Stimulated activated naive B cell treated with anti-CD40 and anti-IgM and Interleukin-4, amounts not matched to agents 10 μg/mL and 1 μg/mL and 100 μg/mL, for 72 hours (primary cell): ENCODE measurements at regions not wholly inside any gene's neighbourhood (a gene's known extent, or its start where the extent isn't known, plus 50 kb on each side); places are given as distances from the start of the nearest gene placed in this dataset.

Source experiments
- ATAC-seq, 2 donors: fragments of 150-1000 bp; cut with Tn5 transposase; replicated peaks; 2 replicates each; pipeline ENCODE4 v1.10.0; 2021; ENCODE audit warnings: moderate library complexity in 1 of 2
- DNase-seq: peaks from one replicate; pipeline ENCODE4 v3.0.0; 2021
- H3K27ac Mint-ChIP-seq: one replicate; pipeline ENCODE4 v1.8.0; 2022; ENCODE audit warnings: mild to moderate bottlenecking, mixed read lengths
- H3K27me3 Mint-ChIP-seq, 2 donors: one replicate each; pipeline ENCODE4 v1.8.0; 2022; ENCODE audit warnings: mixed read lengths in 2 of 2
- H3K36me3 Mint-ChIP-seq, 2 donors: one replicate each; pipeline ENCODE4 v1.8.0; 2022; ENCODE audit warnings: mixed read lengths in 2 of 2, mild to moderate bottlenecking in 1 of 2
- H3K4me1 Mint-ChIP-seq, 2 donors: one replicate each; pipeline ENCODE4 v1.8.0; 2022; ENCODE audit warnings: mixed read lengths in 2 of 2, mild to moderate bottlenecking in 1 of 2
- H3K4me3 Mint-ChIP-seq, 2 donors: one replicate each; pipeline ENCODE4 v1.8.0; 2022; ENCODE audit warnings: mild to moderate bottlenecking in 2 of 2, mixed read lengths in 2 of 2, moderate library complexity in 1 of 2
- H3K9me3 Mint-ChIP-seq, 2 donors: one replicate each; pipeline ENCODE4 v1.8.0; 2022; ENCODE audit warnings: mixed read lengths in 2 of 2, mild to moderate bottlenecking in 1 of 2

GRCh38 chr6:106035655-106036054 lies 50.5 kb upstream of the PRDM1 start:
- H3K27ac Mint-ChIP-seq = no peak overlapping the region
- DNase-seq (no peak), ATAC-seq (no peak)
- peaks cover 10 to 19% of the 10 kb centered on the region in 2 donors for H3K36me3 Mint-ChIP-seq
- peaks cover 13% of the 10 kb centered on the region in 2 donors for H3K9me3 Mint-ChIP-seq
- H3K27me3 Mint-ChIP-seq = peaks cover 0 to 5% of the 10 kb centered on the region in 2 donors
- no peak overlapping the region for H3K4me3 Mint-ChIP-seq
- no peaks in the 10 kb centered on the region for H3K4me1 Mint-ChIP-seq

- Mint-ChIP-seq H3K27me3 (peaks cover 0 to 5% of the 10 kb centered on the region in 2 donors), H3K36me3 (peaks cover 10 to 19% of the 10 kb centered on the region in 2 donors), H3K27ac (no peak overlapping the region), H3K9me3 (peaks cover 13% of the 10 kb centered on the region in 2 donors), H3K4me1 (no peaks in the 10 kb centered on the region), H3K4me3 (no peak overlapping the region)
- no peak for ATAC-seq
- DNase-seq = no peak
Measured at GRCh38 chr6:106033806-106034205, 52.3 kb upstream of the PRDM1 start.

DNA sequence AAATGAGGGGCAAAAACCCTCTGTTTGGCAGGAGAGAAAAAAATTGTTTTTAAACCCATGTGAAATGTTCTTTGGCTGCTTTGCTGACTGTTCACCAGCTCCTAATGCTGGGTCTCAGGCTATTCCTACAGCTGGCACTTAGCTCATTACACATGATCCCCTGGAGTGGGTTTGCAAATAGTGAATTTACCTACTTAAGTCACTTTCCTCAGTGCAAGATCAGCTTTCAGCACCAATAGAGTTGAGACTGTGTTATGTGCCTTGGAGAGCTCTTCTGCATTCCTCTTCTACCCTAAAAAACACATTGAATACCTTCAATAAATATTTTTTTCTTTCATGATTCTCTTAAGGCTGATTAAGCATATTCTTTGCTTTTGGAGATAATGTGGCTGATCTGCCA lies 58.4 kb upstream of the PRDM1 start:
- ATAC-seq (no peak), DNase-seq (no peak)
- H3K4me1 Mint-ChIP-seq = peaks cover 8 to 10% of the 10 kb centered on the region in 2 donors
- H3K27ac Mint-ChIP-seq = no peak overlapping the region
- no peaks in the 10 kb centered on the region for H3K36me3 Mint-ChIP-seq
- no peaks in the 10 kb centered on the region for H3K9me3 Mint-ChIP-seq
- no peak overlapping the region for H3K4me3 Mint-ChIP-seq
- peaks cover 18 to 24% of the 10 kb centered on the region in 2 donors for H3K27me3 Mint-ChIP-seq

DNA sequence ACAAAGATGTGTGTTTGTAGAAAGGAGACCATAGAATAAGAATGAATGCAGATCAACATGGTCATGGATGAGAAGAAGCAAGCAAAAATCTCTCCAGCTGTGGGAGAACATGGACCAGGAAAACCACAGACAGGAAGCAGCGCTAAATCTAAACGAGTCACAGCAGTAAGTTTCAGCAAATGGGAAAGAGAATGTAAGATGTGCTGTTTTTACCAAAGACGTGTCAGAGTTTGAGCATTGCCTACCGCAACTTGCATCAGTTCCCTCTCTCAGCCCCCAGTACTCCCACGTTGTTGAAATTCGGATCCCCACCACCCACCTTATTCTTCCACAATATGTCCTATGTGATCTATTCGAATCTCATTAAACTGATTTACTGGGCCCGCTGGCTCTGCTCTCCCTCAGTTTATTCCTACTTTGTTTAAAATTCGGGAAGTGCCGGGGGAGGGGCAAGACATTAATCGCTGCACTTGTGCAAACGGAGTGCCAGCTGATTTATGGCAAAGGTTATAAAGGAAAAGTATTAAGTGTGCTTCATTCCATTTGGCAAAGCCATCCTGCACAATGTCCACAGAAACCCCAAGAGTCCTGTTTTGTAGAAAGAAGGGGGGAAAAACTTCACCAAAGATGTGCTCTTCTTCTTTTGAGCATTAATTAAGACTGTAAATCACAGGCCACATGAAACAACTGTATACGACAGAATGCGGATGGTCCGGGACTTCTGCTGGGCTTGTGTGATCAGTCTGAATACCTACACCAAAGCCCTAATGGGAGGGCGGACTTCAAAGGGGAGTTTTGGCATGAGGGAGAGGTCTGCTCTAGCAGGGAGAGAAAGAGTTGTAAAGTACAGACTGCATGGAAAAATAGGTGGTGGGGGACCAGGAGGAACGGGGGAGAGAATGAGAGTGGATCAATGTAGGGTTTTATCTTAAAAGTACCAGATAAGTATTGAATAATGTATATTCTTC lies 59.1 kb upstream of the PRDM1 start:
- no peaks in the 10 kb centered on the region for H3K36me3 Mint-ChIP-seq

DNA sequence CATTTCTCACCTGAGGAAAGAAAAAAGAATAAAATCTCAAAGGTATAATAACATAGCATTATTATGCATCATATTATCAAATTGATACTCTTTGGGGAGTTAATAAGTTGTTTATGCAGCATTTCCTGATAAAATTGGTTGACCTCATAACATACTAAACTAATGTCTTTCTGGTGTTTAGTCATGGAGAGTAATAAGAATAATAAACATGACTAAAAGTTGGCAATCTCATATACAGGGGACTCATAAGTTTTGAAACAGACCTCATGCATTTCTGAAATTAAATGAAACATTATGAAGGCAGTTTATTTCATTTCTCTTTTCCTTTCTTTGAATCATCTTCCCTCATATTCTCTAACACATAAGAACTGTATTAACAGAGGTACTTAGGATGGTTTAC lies 60.5 kb upstream of the PRDM1 start:
- peaks cover 8 to 10% of the 10 kb centered on the region in 2 donors for H3K4me1 Mint-ChIP-seq
- no peak for ATAC-seq
- no peak for DNase-seq

More for the DNA sequence above, 59.1 kb upstream of the PRDM1 start:
- Mint-ChIP-seq H3K4me1 (peaks cover 8 to 10% of the 10 kb centered on the region in 2 donors), H3K27ac (no peak overlapping the region), H3K27me3 (peaks cover 18 to 25% of the 10 kb centered on the region in 2 donors), H3K4me3 (no peak overlapping the region), H3K9me3 (no peaks in the 10 kb centered on the region)
- ATAC-seq (peak; percentile 38 to 44), DNase-seq (no peak)

GRCh38 chr6:106022801-106023200 lies 63.3 kb upstream of the PRDM1 start:
- no peak for ATAC-seq
- Mint-ChIP-seq H3K4me1 (peaks cover 8 to 10% of the 10 kb centered on the region in 2 donors), H3K4me3 (no peak overlapping the region), H3K27me3 (peaks cover 14 to 16% of the 10 kb centered on the region in 2 donors), H3K9me3 (no peaks in the 10 kb centered on the region), H3K27ac (no peak overlapping the region), H3K36me3 (no peaks in the 10 kb centered on the region)
- no peak for DNase-seq

More for the DNA sequence above, 60.5 kb upstream of the PRDM1 start:
- no peak overlapping the region for H3K27ac Mint-ChIP-seq
- peaks cover 18 to 19% of the 10 kb centered on the region in 2 donors for H3K27me3 Mint-ChIP-seq
- H3K36me3 Mint-ChIP-seq = no peaks in the 10 kb centered on the region
- H3K9me3 Mint-ChIP-seq = no peaks in the 10 kb centered on the region
- no peak overlapping the region for H3K4me3 Mint-ChIP-seq

GRCh38 chr6:106017454-106017853 lies 68.7 kb upstream of the PRDM1 start:
- no peaks in the 10 kb centered on the region for H3K4me1 Mint-ChIP-seq
- no peaks in the 10 kb centered on the region for H3K9me3 Mint-ChIP-seq
- no peaks in the 10 kb centered on the region for H3K36me3 Mint-ChIP-seq
- ATAC-seq (no peak), DNase-seq (no peak)
- H3K27me3 Mint-ChIP-seq = peaks cover 6 to 22% of the 10 kb centered on the region in 2 donors
- H3K27ac Mint-ChIP-seq = no peak overlapping the region
- no peak overlapping the region for H3K4me3 Mint-ChIP-seq

- H3K36me3 Mint-ChIP-seq = peaks cover 0 to 1% of the 10 kb centered on the region in 2 donors
- H3K27ac Mint-ChIP-seq = no peak overlapping the region
- DNase-seq = no peak
- H3K4me1 Mint-ChIP-seq = no peaks in the 10 kb centered on the region
- no peak for ATAC-seq
- H3K9me3 Mint-ChIP-seq = peaks cover 0 to 2% of the 10 kb centered on the region in 2 donors
- H3K27me3 Mint-ChIP-seq = peaks cover 6 to 28% of the 10 kb centered on the region in 2 donors
- H3K4me3 Mint-ChIP-seq = no peak overlapping the region
Measured at GRCh38 chr6:106014955-106015354, 71.2 kb upstream of the PRDM1 start.

- peaks cover 0 to 1% of the 10 kb centered on the region in 2 donors for H3K36me3 Mint-ChIP-seq
- no peak for ATAC-seq
- no peak overlapping the region for H3K4me3 Mint-ChIP-seq
- no peak for DNase-seq
- no peaks in the 10 kb centered on the region for H3K4me1 Mint-ChIP-seq
- H3K27me3 Mint-ChIP-seq = peaks cover 16 to 38% of the 10 kb centered on the region in 2 donors
- H3K9me3 Mint-ChIP-seq = peaks cover 0 to 2% of the 10 kb centered on the region in 2 donors
- no peak overlapping the region for H3K27ac Mint-ChIP-seq
Measured at GRCh38 chr6:106011476-106011875, 74.7 kb upstream of the PRDM1 start.

GRCh38 chr6:106005954-106006353 lies 80.2 kb upstream of the PRDM1 start:
- no peak for ATAC-seq
- H3K4me3 Mint-ChIP-seq = no peak overlapping the region
- no peaks in the 10 kb centered on the region for H3K36me3 Mint-ChIP-seq
- DNase-seq = no peak
- H3K4me1 Mint-ChIP-seq = no peaks in the 10 kb centered on the region
- peaks cover 31 to 52% of the 10 kb centered on the region in 2 donors for H3K27me3 Mint-ChIP-seq
- H3K27ac Mint-ChIP-seq = no peak overlapping the region
- H3K9me3 Mint-ChIP-seq = no peaks in the 10 kb centered on the region

DNA sequence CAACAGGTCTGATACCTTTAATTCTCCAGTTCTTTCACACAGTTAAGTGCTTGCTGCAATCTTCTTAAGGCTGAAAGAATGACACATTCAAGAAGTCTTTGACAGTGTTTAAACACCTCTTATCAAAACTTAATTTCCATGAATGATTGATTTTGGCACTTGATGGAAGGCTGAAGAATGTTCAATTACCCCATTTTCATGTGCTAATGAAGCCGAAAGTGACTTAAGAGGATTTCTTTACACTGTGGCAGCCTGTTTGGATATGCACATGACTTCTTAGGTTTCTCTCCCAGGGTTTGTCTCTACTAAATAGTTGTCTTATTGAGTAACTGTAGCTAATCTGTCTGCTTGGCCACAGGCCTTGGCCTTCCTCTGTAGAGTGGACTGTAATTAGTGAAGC lies 81.1 kb upstream of the PRDM1 start:
- no peaks in the 10 kb centered on the region for H3K4me1 Mint-ChIP-seq
- H3K27ac Mint-ChIP-seq = no peak overlapping the region
- no peaks in the 10 kb centered on the region for H3K36me3 Mint-ChIP-seq
- H3K9me3 Mint-ChIP-seq = no peaks in the 10 kb centered on the region
- ATAC-seq = no peak
- peaks cover 33 to 52% of the 10 kb centered on the region in 2 donors for H3K27me3 Mint-ChIP-seq
- no peak overlapping the region for H3K4me3 Mint-ChIP-seq
- DNase-seq = no peak

DNA sequence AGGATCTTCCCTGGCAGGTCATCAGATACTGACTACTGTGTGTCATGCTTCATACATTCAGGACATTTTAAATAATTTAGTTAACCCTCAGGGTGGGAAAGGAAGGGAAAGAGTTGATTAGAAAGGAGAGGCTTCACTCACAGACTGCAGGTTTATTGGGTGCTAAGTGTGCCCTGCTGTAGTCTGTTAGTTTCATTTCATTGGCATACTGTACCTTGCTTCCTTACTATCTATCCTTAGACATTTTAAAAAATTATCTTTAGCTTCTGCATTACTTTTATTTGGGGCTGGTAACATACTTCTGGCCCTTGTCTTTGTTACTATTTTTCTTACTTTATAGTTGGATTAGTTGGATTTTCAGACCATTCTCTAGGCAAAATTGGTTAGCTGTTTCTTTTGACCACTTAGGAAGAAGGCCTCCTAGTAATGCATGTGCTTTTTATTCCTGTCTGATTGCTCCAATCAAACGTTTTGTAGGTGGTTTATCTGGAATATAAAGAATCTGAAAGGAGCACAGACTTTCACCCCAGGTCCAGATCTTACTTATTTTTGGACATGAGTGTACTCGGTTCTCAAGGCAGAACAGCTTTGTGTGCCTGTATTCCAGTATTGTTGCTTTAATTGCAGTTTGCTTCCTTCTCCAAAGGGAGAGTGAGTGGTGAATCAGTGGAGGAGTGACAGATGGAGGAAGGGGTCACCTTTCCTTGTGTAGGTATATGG lies 82.7 kb upstream of the PRDM1 start:
- ATAC-seq (no peak), DNase-seq (no peak)
- Mint-ChIP-seq H3K27ac (no peak overlapping the region), H3K9me3 (no peaks in the 10 kb centered on the region), H3K4me3 (no peak overlapping the region), H3K36me3 (no peaks in the 10 kb centered on the region), H3K27me3 (peaks cover 31 to 46% of the 10 kb centered on the region in 2 donors), H3K4me1 (no peaks in the 10 kb centered on the region)

DNA sequence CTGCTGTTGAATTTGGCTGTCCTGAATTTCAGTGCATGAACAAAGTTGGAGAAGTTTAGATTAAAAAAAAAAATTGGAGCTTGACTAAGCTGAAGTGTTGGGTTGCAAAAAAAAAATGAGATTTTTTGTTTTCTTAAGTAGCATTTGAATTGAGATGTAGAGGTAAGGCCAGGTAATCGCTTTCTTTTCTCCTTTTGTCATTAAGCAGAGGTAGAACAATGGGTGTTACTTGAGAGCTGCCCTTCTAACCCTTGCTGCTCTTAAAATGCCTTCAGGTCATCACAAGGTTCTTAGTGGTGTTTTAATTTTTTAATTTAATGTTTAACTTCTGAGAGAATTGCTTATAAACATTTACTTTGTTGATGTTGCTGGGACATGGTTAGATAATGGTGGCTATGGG lies 84.1 kb upstream of the PRDM1 start:
- DNase-seq = no peak
- Mint-ChIP-seq H3K4me1 (no peaks in the 10 kb centered on the region), H3K36me3 (no peaks in the 10 kb centered on the region), H3K4me3 (no peak overlapping the region), H3K27me3 (peaks cover 26 to 47% of the 10 kb centered on the region in 2 donors), H3K9me3 (no peaks in the 10 kb centered on the region), H3K27ac (no peak overlapping the region)
- no peak for ATAC-seq

DNA sequence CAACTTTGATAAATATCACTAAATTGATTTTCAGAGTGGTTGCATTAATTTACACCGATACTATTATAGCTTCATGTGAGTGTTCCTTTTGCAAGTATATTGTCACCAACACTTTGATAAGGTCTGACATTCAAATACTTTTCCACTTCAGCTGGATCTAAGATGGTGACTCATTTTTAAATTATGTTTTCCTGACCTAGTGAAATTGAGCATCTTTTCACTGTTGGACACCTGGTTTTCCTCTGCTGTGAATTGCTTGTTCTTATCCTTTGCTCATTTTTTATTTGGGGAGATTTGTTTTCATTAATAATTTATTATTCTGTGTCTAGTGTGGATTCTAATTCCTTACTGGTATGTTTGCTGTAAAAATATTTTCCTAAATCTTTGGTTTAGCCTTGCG lies 85.2 kb upstream of the PRDM1 start:
- H3K4me1 Mint-ChIP-seq = no peaks in the 10 kb centered on the region
- ATAC-seq = no peak
- no peak overlapping the region for H3K27ac Mint-ChIP-seq

More for the DNA sequence above, 85.2 kb upstream of the PRDM1 start:
- no peak overlapping the region for H3K4me3 Mint-ChIP-seq
- DNase-seq = no peak
- peaks cover 21 to 37% of the 10 kb centered on the region in 2 donors for H3K27me3 Mint-ChIP-seq
- no peaks in the 10 kb centered on the region for H3K36me3 Mint-ChIP-seq
- no peaks in the 10 kb centered on the region for H3K9me3 Mint-ChIP-seq
